NCI-H82 treated with DMSO at 0.1 percent for 48 hours (cell line): ENCODE measurements at regions not wholly inside any gene's neighbourhood (a gene's known extent, or its start where the extent isn't known, plus 50 kb on each side); places are given as distances from the start of the nearest gene placed in this dataset.

ENCODE experiments used
- DNase-seq: peaks from one replicate; lab custom pipeline; 2025; ENCODE audit not compliant: unreplicated experiment; lab: John Stamatoyannopoulos, UW

GRCh38 chr2:102951249-102951648, 189.4 kb downstream of the TMEM182 start:
- no peak for DNase-seq

- DNase-seq = no peak
Measured at GRCh38 chr2:102967451-102967850, 205.6 kb downstream of the TMEM182 start.

- DNase-seq = no peak
Measured at GRCh38 chr2:102968375-102968774, 206.5 kb downstream of the TMEM182 start.

- DNase-seq = no peak
Measured at GRCh38 chr2:102971701-102972100, 209.9 kb downstream of the TMEM182 start.

- DNase-seq = peak; percentile 7
Measured at GRCh38 chr2:102975996-102976975, 214.5 kb downstream of the TMEM182 start.

- no peak for DNase-seq
Measured at GRCh38 chr2:102977426-102978090, 215.7 kb downstream of the TMEM182 start.

- DNase-seq = no peak
Measured at GRCh38 chr2:102978091-102978490, 216.3 kb downstream of the TMEM182 start.

GRCh38 chr2:102979429-102979828, 217.6 kb downstream of the TMEM182 start:
- DNase-seq = no peak

- DNase-seq = no peak
Measured at GRCh38 chr2:102983786-102984185, 222.0 kb downstream of the TMEM182 start.

GRCh38 chr2:102986826-102987490, 225.1 kb downstream of the TMEM182 start:
- DNase-seq = no peak

- no peak for DNase-seq
Measured at GRCh38 chr2:102992607-102993006, 230.8 kb downstream of the TMEM182 start.

- no peak for DNase-seq
Measured at GRCh38 chr2:102999958-103000357, 238.1 kb downstream of the TMEM182 start.

- DNase-seq = no peak
Measured at GRCh38 chr2:103002954-103003353, 241.1 kb downstream of the TMEM182 start.

GRCh38 chr2:103003750-103004260, 242.0 kb downstream of the TMEM182 start:
- no peak for DNase-seq

GRCh38 chr2:103004426-103004942, 242.7 kb downstream of the TMEM182 start:
- DNase-seq = no peak

- DNase-seq = no peak
Measured at GRCh38 chr2:103005393-103005792, 243.6 kb downstream of the TMEM182 start.

- no peak for DNase-seq
Measured at GRCh38 chr2:103007086-103007485, 245.3 kb downstream of the TMEM182 start.

GRCh38 chr2:103008586-103008985, 246.8 kb downstream of the TMEM182 start:
- DNase-seq = peak; percentile 7

- DNase-seq = peak; percentile 12
Measured at GRCh38 chr2:103009871-103010270, 248.0 kb downstream of the TMEM182 start.

GRCh38 chr2:103010306-103010705, 248.5 kb downstream of the TMEM182 start:
- DNase-seq = no peak

- no peak for DNase-seq
Measured at GRCh38 chr2:103010751-103011150, 248.9 kb downstream of the TMEM182 start.
